K562 (cell line): ENCODE measurements at regions not wholly inside any gene's neighbourhood (a gene's known extent, or its start where the extent isn't known, plus 50 kb on each side); places are given as distances from the start of the nearest gene placed in this dataset.

Experiments
- CLOCK ChIP-seq: fragments of 250-450 bp; sonication (Bioruptor Pico); IDR thresholded peaks from 2 replicates; pipeline ENCODE4 v1.4.0; 2020; ENCODE audit warnings: mild to moderate bottlenecking, moderate library complexity, borderline replicate concordance
- FOXJ3 ChIP-seq: sonication (generic); formaldehyde crosslinking; IDR thresholded peaks from 2 replicates; pipeline ENCODE4 v1.4.0; 2020; ENCODE audit warnings: mild to moderate bottlenecking, missing genetic modification reagents
- KLF13 ChIP-seq: fragments of 450-650 bp; IDR thresholded peaks from 2 replicates; pipeline ENCODE4 v1.6.1; 2016; ENCODE audit warnings: missing genetic modification characterization, low read depth, mild to moderate bottlenecking, missing compliant biosample characterization, moderate library complexity, borderline replicate concordance
- MYBL2 ChIP-seq, 2 experiments: fragments of 450-650 bp in 1 of 2; sonication (generic) in 1 of 2; formaldehyde crosslinking in 1 of 2; IDR thresholded peaks; 2 replicates each; pipeline versions ENCODE4 v1.6.1 to v1.8.1; 2017 to 2022; ENCODE audit warnings: borderline replicate concordance in 1 of 2, inconsistent platforms in 1 of 2, low read depth in 1 of 2, mild to moderate bottlenecking in 1 of 2, missing genetic modification reagents in 1 of 2, moderate library complexity in 1 of 2
- PTBP1 ChIP-seq: fragments of 200-400 bp; formaldehyde crosslinking; IDR thresholded peaks from 2 replicates; pipeline ENCODE4 v1.6.1; 2017; ENCODE audit warnings: low read depth, low read length
- STAT6 ChIP-seq: sonication (generic); formaldehyde crosslinking; IDR thresholded peaks from 2 replicates; pipeline ENCODE4 v1.8.1; 2023; ENCODE audit warnings: mild to moderate bottlenecking, missing genetic modification reagents
- TARDBP ChIP-seq: fragments of 450-650 bp; IDR thresholded peaks from 2 replicates; pipeline ENCODE4 v1.6.1; 2016
- VEZF1 ChIP-seq: fragments of 200-800 bp; sonication (Bioruptor generic); IDR thresholded peaks from 2 replicates; pipeline ENCODE4 v1.6.1; 2017; ENCODE audit warnings: missing genetic modification characterization, missing compliant biosample characterization

- no peak for TF ChIP-seq CLOCK
- TF ChIP-seq MYBL2 (IDR thresholded peaks at IDR 0.05; ENCODE audit: low read depth) = no peak
- no peak for TF ChIP-seq MYBL2 (CRISPR knock-in tag; IDR thresholded peaks at IDR 0.05; ENCODE audit: borderline replicate concordance)
- TF ChIP-seq KLF13 (tag) = no peak
- TF ChIP-seq TARDBP = no peak
- TF ChIP-seq STAT6 = no peak
- no peak for TF ChIP-seq FOXJ3 (CRISPR knock-in tag)
- TF ChIP-seq PTBP1 = no peak
- no peak for TF ChIP-seq VEZF1 (CRISPR knock-in tag)
- TF ChIP-seq, all 486 proteins: peak for 0
Measured at GRCh38 chr1:104699433-104699832, 949.7 kb downstream of the AMY1C start (continued).
